ENCODE measurements at regions not wholly inside any gene's neighbourhood (a gene's known extent, or its start where the extent isn't known, plus 50 kb on each side); places are given as distances from the start of the nearest gene placed in this dataset.
A peak's percentile ranks its signal among the peaks of the same experiment; 100 is the strongest.

- Histone ChIP-seq H3K9me3 (ENCODE audit: low read depth, low read length) (no peaks in the 10 kb centered on the region), H3K4me1 (ENCODE audit: insufficient read depth, low read length) (no peaks in the 10 kb centered on the region), H3K27me3 (ENCODE audit: insufficient read depth, low read length) (no peaks in the 10 kb centered on the region), H3K36me3 (ENCODE audit: insufficient read depth, low read length) (no peaks in the 10 kb centered on the region), H3K4me2 (ENCODE audit: insufficient read depth, low read length) (no peak overlapping the region), H2AFZ (ENCODE audit: low read length) (no peak overlapping the region), H3K27ac (ENCODE audit: low read depth, low read length) (no peak overlapping the region), H4K20me1 (ENCODE audit: insufficient read depth, low read length) (no peaks in the 10 kb centered on the region), H3K79me2 (ENCODE audit: insufficient read depth, low read length) (no peaks in the 10 kb centered on the region), H3K4me3 (ENCODE audit: insufficient read depth, low read length) (no peak overlapping the region)
- TF ChIP-seq, protein P1, sequence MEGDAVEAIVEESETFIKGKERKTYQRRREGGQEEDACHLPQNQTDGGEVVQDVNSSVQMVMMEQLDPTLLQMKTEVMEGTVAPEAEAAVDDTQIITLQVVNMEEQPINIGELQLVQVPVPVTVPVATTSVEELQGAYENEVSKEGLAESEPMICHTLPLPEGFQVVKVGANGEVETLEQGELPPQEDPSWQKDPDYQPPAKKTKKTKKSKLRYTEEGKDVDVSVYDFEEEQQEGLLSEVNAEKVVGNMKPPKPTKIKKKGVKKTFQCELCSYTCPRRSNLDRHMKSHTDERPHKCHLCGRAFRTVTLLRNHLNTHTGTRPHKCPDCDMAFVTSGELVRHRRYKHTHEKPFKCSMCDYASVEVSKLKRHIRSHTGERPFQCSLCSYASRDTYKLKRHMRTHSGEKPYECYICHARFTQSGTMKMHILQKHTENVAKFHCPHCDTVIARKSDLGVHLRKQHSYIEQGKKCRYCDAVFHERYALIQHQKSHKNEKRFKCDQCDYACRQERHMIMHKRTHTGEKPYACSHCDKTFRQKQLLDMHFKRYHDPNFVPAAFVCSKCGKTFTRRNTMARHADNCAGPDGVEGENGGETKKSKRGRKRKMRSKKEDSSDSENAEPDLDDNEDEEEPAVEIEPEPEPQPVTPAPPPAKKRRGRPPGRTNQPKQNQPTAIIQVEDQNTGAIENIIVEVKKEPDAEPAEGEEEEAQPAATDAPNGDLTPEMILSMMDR (IDR thresholded peaks at IDR 0.05; ENCODE audit: extremely low read depth, low read depth, low read length), result no peak
- DNase-seq (ENCODE audit: insufficient read length, low spot score, missing footprints), result no peak
Measured at GRCh38 chr3:104554425-104554824, 812.3 kb upstream of the ALCAM start.

- Histone ChIP-seq H3K4me1 (ENCODE audit: insufficient read depth, low read length) (no peaks in the 10 kb centered on the region), H3K4me3 (ENCODE audit: insufficient read depth, low read length) (no peak overlapping the region), H3K27me3 (ENCODE audit: insufficient read depth, low read length) (no peaks in the 10 kb centered on the region), H3K79me2 (ENCODE audit: insufficient read depth, low read length) (no peaks in the 10 kb centered on the region), H4K20me1 (ENCODE audit: insufficient read depth, low read length) (no peaks in the 10 kb centered on the region), H3K4me2 (ENCODE audit: insufficient read depth, low read length) (no peak overlapping the region), H3K27ac (ENCODE audit: low read depth, low read length) (no peak overlapping the region), H3K9me3 (ENCODE audit: low read depth, low read length) (no peaks in the 10 kb centered on the region), H3K36me3 (ENCODE audit: insufficient read depth, low read length) (no peaks in the 10 kb centered on the region), H2AFZ (ENCODE audit: low read length) (no peak overlapping the region)
- TF ChIP-seq, protein P1 (IDR thresholded peaks at IDR 0.05; ENCODE audit: extremely low read depth, low read depth, low read length), result no peak
- DNase-seq (ENCODE audit: insufficient read length, low spot score, missing footprints), result no peak
Measured at GRCh38 chr3:104555728-104556127, 811.0 kb upstream of the ALCAM start.

GRCh38 chr3:104556372-104557078 is 810.2 kb upstream of the ALCAM start:
- no peak overlapping the region for H3K27ac ChIP-seq (ENCODE audit: low read depth, low read length)
- no peaks in the 10 kb centered on the region for H3K4me1 ChIP-seq (ENCODE audit: insufficient read depth, low read length)
- no peaks in the 10 kb centered on the region for H4K20me1 ChIP-seq (ENCODE audit: insufficient read depth, low read length)
- H2AFZ ChIP-seq (ENCODE audit: low read length), result no peak overlapping the region
- TF ChIP-seq, protein P1 (IDR thresholded peaks at IDR 0.05; ENCODE audit: extremely low read depth, low read depth, low read length), result no peak
- no peaks in the 10 kb centered on the region for H3K9me3 ChIP-seq (ENCODE audit: low read depth, low read length)
- no peak overlapping the region for H3K4me3 ChIP-seq (ENCODE audit: insufficient read depth, low read length)
- peak; percentile 29 for DNase-seq (ENCODE audit: insufficient read length, low spot score, missing footprints)
- no peaks in the 10 kb centered on the region for H3K27me3 ChIP-seq (ENCODE audit: insufficient read depth, low read length)
- no peak overlapping the region for H3K4me2 ChIP-seq (ENCODE audit: insufficient read depth, low read length)
- H3K79me2 ChIP-seq (ENCODE audit: insufficient read depth, low read length), result no peaks in the 10 kb centered on the region
- H3K36me3 ChIP-seq (ENCODE audit: insufficient read depth, low read length), result no peaks in the 10 kb centered on the region

- Histone ChIP-seq H2AFZ (ENCODE audit: low read length) (no peak overlapping the region), H3K79me2 (ENCODE audit: insufficient read depth, low read length) (no peaks in the 10 kb centered on the region), H3K9me3 (ENCODE audit: low read depth, low read length) (no peaks in the 10 kb centered on the region), H3K27ac (ENCODE audit: low read depth, low read length) (no peak overlapping the region), H4K20me1 (ENCODE audit: insufficient read depth, low read length) (no peaks in the 10 kb centered on the region), H3K4me3 (ENCODE audit: insufficient read depth, low read length) (no peak overlapping the region), H3K36me3 (ENCODE audit: insufficient read depth, low read length) (no peaks in the 10 kb centered on the region), H3K27me3 (ENCODE audit: insufficient read depth, low read length) (no peaks in the 10 kb centered on the region), H3K4me1 (ENCODE audit: insufficient read depth, low read length) (no peaks in the 10 kb centered on the region), H3K4me2 (ENCODE audit: insufficient read depth, low read length) (no peak overlapping the region)
- no peak for DNase-seq (ENCODE audit: insufficient read length, low spot score, missing footprints)
- TF ChIP-seq, protein P1 (IDR thresholded peaks at IDR 0.05; ENCODE audit: extremely low read depth, low read depth, low read length), result no peak
Measured at GRCh38 chr3:104561324-104561723, 805.4 kb upstream of the ALCAM start.

Data from osteoblast (primary cell).